H1 (cell line): ENCODE measurements at regions not wholly inside any gene's neighbourhood (a gene's known extent, or its start where the extent isn't known, plus 50 kb on each side); places are given as distances from the start of the nearest gene placed in this dataset.

Experiments
- CTCF ChIA-PET: fragments of 300-600 bp; sonication (Branson Sonifier 250); formaldehyde crosslinking; loops from one replicate; lab custom pipeline; 2021; ENCODE audit not compliant: partially characterized antibody; lab: Charles Lee
- POLR2A ChIA-PET: fragments of 300-600 bp; sonication (Branson Sonifier 250); formaldehyde crosslinking; loops from one replicate; lab custom pipeline; 2021; ENCODE audit warnings: inconsistent platforms; ENCODE audit not compliant: partially characterized antibody; lab: Charles Lee
- DNase-seq, 2 experiments: peaks; one replicate each; pipeline versions ENCODE4 v3.0.0 to v3.0.0-alpha.2; 2010 to 2022; ENCODE audit warnings: low spot score in 2 of 2, low read depth in 1 of 2, mixed read lengths in 1 of 2
- FAIRE-seq: peaks from 2 replicates; lab custom pipeline; 2011; peaks lifted over from hg19 to GRCh38; lab: Jason Lieb, UNC
- H2AFZ ChIP-seq: 2 replicates; pipeline ENCODE4 v1.8.1; 2012; ENCODE audit warnings: low read length, inconsistent platforms
- H2AK5ac ChIP-seq: 2 replicates; pipeline ENCODE4 v1.6.1; 2013; ENCODE audit warnings: low read depth, low read length
- H2BK120ac ChIP-seq: replicated peaks from 2 replicates; pipeline ENCODE3; 2013; ENCODE audit warnings: low read depth, low read length, inconsistent platforms
- H2BK12ac ChIP-seq: 2 replicates; pipeline ENCODE4 v1.6.1; 2013; ENCODE audit warnings: low read depth, low read length
- H2BK15ac ChIP-seq: 2 replicates; pipeline ENCODE4 v1.6.1; 2013; ENCODE audit warnings: low read length
- H2BK20ac ChIP-seq: 2 replicates; pipeline ENCODE4 v1.6.1; 2013; ENCODE audit warnings: low read length
- H2BK5ac ChIP-seq: 2 replicates; pipeline ENCODE4 v1.6.1; 2013; ENCODE audit warnings: low read depth, low read length
- H3K14ac ChIP-seq: 2 replicates; pipeline ENCODE4 v1.6.1; 2013; ENCODE audit warnings: inconsistent platforms; ENCODE audit not compliant: insufficient read length
- H3K18ac ChIP-seq: 2 replicates; pipeline ENCODE4 v1.6.1; 2013; ENCODE audit warnings: low read length; ENCODE audit errors: extremely low read depth
- H3K23ac ChIP-seq: 2 replicates; pipeline ENCODE4 v1.6.1; 2013; ENCODE audit warnings: inconsistent platforms; ENCODE audit not compliant: insufficient read length
- H3K23me2 ChIP-seq: 2 replicates; pipeline ENCODE4 v1.6.1; 2013; ENCODE audit warnings: low read depth, low read length
- H3K27ac ChIP-seq: 2 replicates; pipeline ENCODE4 v1.6.1; 2011; ENCODE audit warnings: low read depth, low read length, inconsistent platforms
- H3K27me3 ChIP-seq, 4 experiments: replicated peaks in 1 of 4; 1 replicate in 1 of 4; 2 replicates in 3 of 4; pipeline versions ENCODE4 v1.6.1 to v1.8.1; 2011 to 2013; ENCODE audit warnings: low read length in 3 of 4, mild to moderate bottlenecking in 3 of 4, inconsistent platforms in 2 of 4, mixed read lengths in 2 of 4, moderate library complexity in 1 of 4; ENCODE audit not compliant: control insufficient read depth in 3 of 4, insufficient read depth in 3 of 4; ENCODE audit errors: extremely low read depth in 1 of 4
- H3K36me3 ChIP-seq, 4 experiments: 2 replicates each; pipeline versions ENCODE4 v1.6.1 to v1.8.1; 2011 to 2013; ENCODE audit warnings: mild to moderate bottlenecking in 4 of 4, low read length in 3 of 4, moderate library complexity in 2 of 4, control low read depth in 1 of 4, inconsistent platforms in 1 of 4; ENCODE audit not compliant: insufficient read depth in 4 of 4, control insufficient read depth in 2 of 4
- H3K4ac ChIP-seq: replicated peaks from 2 replicates; pipeline ENCODE3; 2013; ENCODE audit warnings: low read length, low read depth, mixed read lengths, inconsistent platforms; ENCODE audit not compliant: insufficient read length
- H3K4me1 ChIP-seq, 4 experiments: replicated peaks in 1 of 4; 1 replicate in 1 of 4; 2 replicates in 3 of 4; pipeline versions ENCODE4 v1.6.1 to v1.8.1; 2011 to 2013; ENCODE audit warnings: low read length in 3 of 4, inconsistent platforms in 2 of 4, mixed read lengths in 1 of 4; ENCODE audit not compliant: insufficient read depth in 4 of 4, control insufficient read depth in 3 of 4
- H3K4me2 ChIP-seq, 2 experiments: 2 replicates each; pipeline versions ENCODE4 v1.6.1 to v1.8.1; 2011 to 2013; ENCODE audit warnings: low read depth in 2 of 2, low read length in 2 of 2, control low read depth in 1 of 2, inconsistent platforms in 1 of 2, mild to moderate bottlenecking in 1 of 2; ENCODE audit not compliant: insufficient read depth in 1 of 2
- H3K4me3 ChIP-seq, 4 experiments: fragments of 200-600, 300-600 bp in 1 of 4; sonication (generic), shearing (Covaris generic), sonication (Bioruptor Twin) in 1 of 4; 2 replicates each; pipeline versions ENCODE4 v1.5.1 to v1.8.1; 2011 to 2016; ENCODE audit warnings: low read length in 4 of 4, low read depth in 3 of 4, control low read depth in 2 of 4, inconsistent platforms in 2 of 4, mild to moderate bottlenecking in 2 of 4, mixed read lengths in 1 of 4, moderate library complexity in 1 of 4; ENCODE audit not compliant: insufficient read depth in 2 of 4; ENCODE audit errors: extremely low read depth in 1 of 4
- H3K56ac ChIP-seq: replicated peaks from 2 replicates; pipeline ENCODE3; 2013; ENCODE audit warnings: low read depth, mild to moderate bottlenecking, mixed read lengths, low read length, inconsistent platforms; ENCODE audit not compliant: insufficient read length
- H3K79me1 ChIP-seq: 2 replicates; pipeline ENCODE4 v1.6.1; 2013; ENCODE audit warnings: low read depth, low read length, control low read depth
- H3K79me2 ChIP-seq, 2 experiments: 2 replicates each; pipeline versions ENCODE4 v1.6.1 to v1.8.1; 2012 to 2013; ENCODE audit warnings: low read length in 2 of 2, mild to moderate bottlenecking in 2 of 2, inconsistent platforms in 1 of 2; ENCODE audit not compliant: insufficient read depth in 2 of 2, control insufficient read depth in 1 of 2
- H3K9ac ChIP-seq, 4 experiments: replicated peaks in 1 of 4; 1 replicate in 1 of 4; 2 replicates in 3 of 4; pipeline versions ENCODE4 v1.6.1 to v1.8.1; 2011 to 2013; ENCODE audit warnings: low read depth in 3 of 4, low read length in 3 of 4, control low read depth in 2 of 4, mild to moderate bottlenecking in 2 of 4, moderate library complexity in 2 of 4, inconsistent platforms in 1 of 4; ENCODE audit errors: extremely low read depth in 1 of 4
- H3K9me3 ChIP-seq, 2 experiments: 2 replicates each; pipeline versions ENCODE4 v1.6.1 to v1.8.1; 2012 to 2013; ENCODE audit warnings: mild to moderate bottlenecking in 2 of 2, moderate library complexity in 2 of 2, control low read depth in 1 of 2, inconsistent platforms in 1 of 2, low read depth in 1 of 2, low read length in 1 of 2, mixed read lengths in 1 of 2; ENCODE audit not compliant: insufficient read depth in 2 of 2
- H4K20me1 ChIP-seq, 2 experiments: replicated peaks in 1 of 2; 2 replicates each; pipeline versions ENCODE3 to v1.8.1; 2011 to 2013; ENCODE audit warnings: inconsistent platforms in 2 of 2, low read length in 2 of 2, mild to moderate bottlenecking in 1 of 2; ENCODE audit not compliant: insufficient read depth in 2 of 2, control insufficient read depth in 1 of 2
- H4K5ac ChIP-seq: 2 replicates; pipeline ENCODE4 v1.6.1; 2013; ENCODE audit warnings: low read length, low read depth, mixed read lengths, inconsistent platforms; ENCODE audit not compliant: insufficient read length
- H4K8ac ChIP-seq: 2 replicates; pipeline ENCODE4 v1.8.0; 2013; ENCODE audit warnings: mild to moderate bottlenecking, moderate library complexity, low read length, inconsistent platforms; ENCODE audit not compliant: insufficient read depth; ENCODE audit errors: extremely low read depth
- H4K91ac ChIP-seq: replicated peaks from 2 replicates; pipeline ENCODE3; 2013; ENCODE audit warnings: low read length, mixed read lengths, inconsistent platforms; ENCODE audit not compliant: insufficient read length
- BCL11A ChIP-seq, 2 experiments: IDR thresholded peaks; one replicate each; pipeline ENCODE4 v1.6.1; 2011; ENCODE audit warnings: low read depth in 2 of 2, low read length in 2 of 2, mild to moderate bottlenecking in 2 of 2
- CEBPB ChIP-seq: IDR thresholded peaks from 2 replicates; pipeline ENCODE4 v1.6.1; 2012; ENCODE audit warnings: low read depth, low read length
- CHD1 ChIP-seq: IDR thresholded peaks from 2 replicates; pipeline ENCODE4 v1.6.1; 2012; ENCODE audit warnings: low read depth, low read length, improper control_type of control experiment
- E2F6 ChIP-seq: IDR thresholded peaks from 2 replicates; pipeline ENCODE4 v1.6.1; 2012; ENCODE audit warnings: inconsistent platforms
- GTF2F1 ChIP-seq: IDR thresholded peaks from 2 replicates; pipeline ENCODE4 v1.6.1; 2012; ENCODE audit warnings: low read depth, low read length, improper control_type of control experiment, borderline replicate concordance
- PHF8 ChIP-seq: fragments of 200-600 bp; sonication (generic); conservative IDR thresholded peaks from 2 replicates; pipeline ENCODE4 v1.7.1; 2012; ENCODE audit warnings: low read depth, mild to moderate bottlenecking, inconsistent platforms, low read length, moderate library complexity
- POLR2AphosphoS5 ChIP-seq: IDR thresholded peaks from 2 replicates; pipeline ENCODE4 v1.6.1; 2011; ENCODE audit warnings: low read depth, low read length
- RBBP5 ChIP-seq: IDR thresholded peaks from 2 replicates; pipeline ENCODE4 v1.7.1; 2012; ENCODE audit warnings: low read depth, mild to moderate bottlenecking, inconsistent platforms, low read length, moderate library complexity, borderline replicate concordance
- RXRA ChIP-seq: IDR thresholded peaks from 2 replicates; pipeline ENCODE4 v1.6.1; 2011; ENCODE audit warnings: low read depth, mild to moderate bottlenecking, low read length, moderate library complexity; ENCODE audit not compliant: insufficient read depth
- SAP30 ChIP-seq: fragments of 300-600 bp; sonication (generic); IDR thresholded peaks from 2 replicates; pipeline ENCODE4 v1.7.1; 2012; ENCODE audit warnings: low read length, moderate library complexity, mild to moderate bottlenecking, inconsistent platforms; ENCODE audit not compliant: insufficient read depth, insufficient replicate concordance
- SIN3A ChIP-seq, 2 experiments: IDR thresholded peaks in 1 of 2; conservative IDR thresholded peaks in 1 of 2; 2 replicates each; pipeline ENCODE4 v1.6.1; 2011 to 2012; ENCODE audit warnings: low read length in 2 of 2, improper control_type of control experiment in 1 of 2, low read depth in 1 of 2, mild to moderate bottlenecking in 1 of 2
- ZNF274 ChIP-seq: IDR thresholded peaks from 2 replicates; pipeline ENCODE4 v1.7.0; 2012; ENCODE audit warnings: low read length, borderline replicate concordance; ENCODE audit errors: extremely low read depth
- WGBS, 2 experiments: shearing (Covaris generic) in 1 of 2; methylation state at CpG; one replicate each; pipeline versions ENCODE4 v1.1.6 to v1.1.7; 2013 to 2015; ENCODE audit warnings: low lambda C conversion rate in 2 of 2, mixed read lengths in 2 of 2, inconsistent platforms in 1 of 2, low coverage in 1 of 2, missing lambda C conversion rate in 1 of 2; ENCODE audit not compliant: insufficient replicate concordance in 2 of 2, insufficient coverage in 1 of 2, insufficient read length in 1 of 2; ENCODE audit errors: extremely low coverage in 1 of 2, missing lambda C conversion rate in 1 of 2; 5-methylcytosine and 5-hydroxymethylcytosine counted together

DNA sequence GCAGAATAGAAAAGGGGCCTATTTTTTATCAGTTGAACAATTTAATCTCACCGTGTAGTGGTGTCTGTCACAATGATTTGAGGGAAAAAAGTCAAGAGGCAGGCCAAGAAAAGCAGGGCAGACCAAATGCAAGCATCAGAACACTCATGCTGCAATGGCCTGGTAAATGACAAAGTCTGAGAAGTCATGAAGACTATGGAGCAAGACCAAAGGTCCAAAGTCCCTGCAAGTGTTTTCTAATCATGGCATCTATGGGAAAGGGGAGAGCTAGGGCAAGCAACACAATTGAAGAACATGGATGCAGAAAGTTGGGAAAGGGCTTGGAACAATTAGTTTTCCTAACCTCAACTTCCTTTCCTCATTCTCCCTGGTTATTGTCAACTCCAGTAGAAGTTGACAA, 147.7 kb upstream of the TLL1 start:
- H2AK5ac ChIP-seq = no peak overlapping the region
- H3K56ac ChIP-seq = no peak overlapping the region
- no peak overlapping the region for H4K8ac ChIP-seq
- no peak for FAIRE-seq
- H3K27me3 ChIP-seq = no peaks in the 10 kb centered on the region
- POLR2A ChIA-PET = no interaction called here
- peak overlapping the region; percentile 15; the same call in 1 of the 2 replicates for H3K18ac ChIP-seq
- H2BK12ac ChIP-seq = no peak overlapping the region
- no peak overlapping the region for H3K4me3 ChIP-seq
- DNase-seq = no peak
- no peak overlapping the region for H2BK5ac ChIP-seq
- H4K91ac ChIP-seq = no peak overlapping the region
- WGBS, 2 experiments = 88% methylated on average over 1 of the region's 1 CpG; no CpG with 5 or more reads in 1 of the 2 experiments
- no peaks in the 10 kb centered on the region for H3K79me1 ChIP-seq
- no peaks in the 10 kb centered on the region for H3K36me3 ChIP-seq
- H3K23ac ChIP-seq = no peak overlapping the region
- no peaks in the 10 kb centered on the region for H3K79me2 ChIP-seq
- no peak overlapping the region for H3K4ac ChIP-seq
- no peaks in the 10 kb centered on the region; the same call in 1 of the 2 replicates for H3K23me2 ChIP-seq
- CTCF ChIA-PET = no interaction called here
- no peak overlapping the region for H3K27ac ChIP-seq
- H2BK15ac ChIP-seq = no peak overlapping the region
- H3K9ac ChIP-seq = no peak overlapping the region
- H2BK20ac ChIP-seq = no peak overlapping the region
- H4K5ac ChIP-seq = no peak overlapping the region
- TF ChIP-seq E2F6 = no peak
- TF ChIP-seq CEBPB = no peak
- no peak for TF ChIP-seq BCL11A (IDR thresholded peaks at IDR 0.05; ENCODE audit: low read depth in 2 of 2, low read length in 2 of 2)
- no peak for TF ChIP-seq CHD1
- no peak for TF ChIP-seq SAP30
- TF ChIP-seq RXRA = no peak
- no peak for TF ChIP-seq POLR2AphosphoS5
- no peak for TF ChIP-seq PHF8
- no peak for TF ChIP-seq GTF2F1
- no peak for TF ChIP-seq SIN3A (conservative IDR thresholded peaks at IDR 0.05 in 1 of 2, IDR thresholded peaks at IDR 0.05 in 1 of 2; ENCODE audit: low read depth in 1 of 2, low read length in 2 of 2)
- TF ChIP-seq ZNF274 = no peak
- no peak for TF ChIP-seq RBBP5
- H2AFZ ChIP-seq = no peak overlapping the region
- peaks cover 0 to 11% (median 0%) of the 10 kb centered on the region in 4 experiments; a peak in 3 of 7 replicates for H3K4me1 ChIP-seq
- H2BK120ac ChIP-seq = no peak overlapping the region
- no peak overlapping the region; a peak in 1 of 4 replicates for H3K4me2 ChIP-seq
- H3K14ac ChIP-seq = no peak overlapping the region
- H3K9me3 ChIP-seq = no peaks in the 10 kb centered on the region
- no peaks in the 10 kb centered on the region for H4K20me1 ChIP-seq
